GM11168 (cell line): ENCODE measurements at regions not wholly inside any gene's neighbourhood (a gene's known extent, or its start where the extent isn't known, plus 50 kb on each side); places are given as distances from the start of the nearest gene placed in this dataset.
"Not testable (repeated sequence)": the region's sequence is repeated elsewhere in the genome, so short reads cannot be mapped to it uniquely, and the experiment has no call there.

Experiments
- in situ Hi-C: fragments of 300-500 bp; cut with MboI; formaldehyde crosslinking; loops from one replicate; pipeline ENCODE4 v1.12.0; 2022; ENCODE audit warnings: low sequenced_read_pairs; ENCODE audit not compliant: unreplicated experiment

GRCh38 chr1:38191461-38191860 is 144.9 kb upstream of the POU3F1 start:
- in situ Hi-C loops: no loop called here

GRCh38 chr1:38190983-38191382 is 144.4 kb upstream of the POU3F1 start:
- in situ Hi-C loops: no loop called here

GRCh38 chr1:38187552-38187951 is 141.0 kb upstream of the POU3F1 start:
- in situ Hi-C loops: no loop called here

GRCh38 chr1:38186566-38186965 is 140.0 kb upstream of the POU3F1 start:
- in situ Hi-C loops: no loop called here

GRCh38 chr1:38185913-38186312 is 139.3 kb upstream of the POU3F1 start:
- in situ Hi-C loops: no loop called here

- in situ Hi-C loops: no loop called here
Measured at GRCh38 chr1:38183747-38184146, 137.2 kb upstream of the POU3F1 start.

- in situ Hi-C loops: no loop called here
Measured at GRCh38 chr1:38183096-38183495, 136.5 kb upstream of the POU3F1 start.

- in situ Hi-C loops: not testable (repeated sequence)
Measured at GRCh38 chr1:38180388-38180787, 133.8 kb upstream of the POU3F1 start.

GRCh38 chr1:38179483-38179882 is 132.9 kb upstream of the POU3F1 start:
- in situ Hi-C loops: no loop called here

- in situ Hi-C loops: no loop called here
Measured at GRCh38 chr1:38178216-38178615, 131.6 kb upstream of the POU3F1 start.

GRCh38 chr1:38175121-38175520 is 128.5 kb upstream of the POU3F1 start:
- in situ Hi-C loops: no loop called here

GRCh38 chr1:38173848-38174247 is 127.3 kb upstream of the POU3F1 start:
- in situ Hi-C loops: no loop called here

- in situ Hi-C loops: no loop called here
Measured at GRCh38 chr1:38173157-38173831, 126.7 kb upstream of the POU3F1 start.

GRCh38 chr1:38169121-38169520 is 122.5 kb upstream of the POU3F1 start:
- in situ Hi-C loops: no loop called here

GRCh38 chr1:38168365-38168764 is 121.8 kb upstream of the POU3F1 start:
- in situ Hi-C loops: no loop called here

- in situ Hi-C loops: no loop called here
Measured at GRCh38 chr1:38166461-38166860, 119.9 kb upstream of the POU3F1 start.

GRCh38 chr1:38153778-38154470 is 107.3 kb upstream of the POU3F1 start:
- in situ Hi-C loops: no loop called here

- in situ Hi-C loops: no loop called here
Measured at GRCh38 chr1:38153066-38153777, 106.6 kb upstream of the POU3F1 start.

GRCh38 chr1:38152351-38153065 is 105.9 kb upstream of the POU3F1 start:
- in situ Hi-C loops: no loop called here

- in situ Hi-C loops: no loop called here
Measured at GRCh38 chr1:38151399-38151798, 104.8 kb upstream of the POU3F1 start.

- in situ Hi-C loops: not testable (repeated sequence)
Measured at GRCh38 chr1:38146079-38146478, 99.5 kb upstream of the POU3F1 start.
